H4 (cell line): ENCODE measurements at regions not wholly inside any gene's neighbourhood (a gene's known extent, or its start where the extent isn't known, plus 50 kb on each side); places are given as distances from the start of the nearest gene placed in this dataset.

Source experiments
- DNase-seq: peaks from one replicate; pipeline ENCODE4 v3.0.0-alpha.2; 2015; ENCODE audit warnings: low spot score

DNA sequence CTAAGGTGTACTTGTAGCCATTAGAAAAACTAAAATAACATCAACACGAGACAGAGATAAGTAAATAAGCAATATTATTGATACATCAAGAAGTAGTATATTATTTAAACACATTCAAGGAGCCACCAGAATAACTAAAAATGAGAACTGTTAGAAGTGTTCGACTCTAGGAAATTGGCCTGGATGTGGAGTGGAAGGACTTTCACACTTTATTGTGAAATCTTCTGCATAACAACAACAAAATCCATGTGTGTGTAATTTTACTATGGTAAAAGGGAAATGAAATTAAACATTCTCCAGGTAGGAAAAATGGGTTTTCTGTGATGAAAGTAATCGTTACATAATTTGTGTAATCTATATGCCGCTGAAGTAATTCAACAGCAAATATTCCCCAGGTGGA, 96.3 kb upstream of the RNF152 start:
- DNase-seq, result no peak

DNA sequence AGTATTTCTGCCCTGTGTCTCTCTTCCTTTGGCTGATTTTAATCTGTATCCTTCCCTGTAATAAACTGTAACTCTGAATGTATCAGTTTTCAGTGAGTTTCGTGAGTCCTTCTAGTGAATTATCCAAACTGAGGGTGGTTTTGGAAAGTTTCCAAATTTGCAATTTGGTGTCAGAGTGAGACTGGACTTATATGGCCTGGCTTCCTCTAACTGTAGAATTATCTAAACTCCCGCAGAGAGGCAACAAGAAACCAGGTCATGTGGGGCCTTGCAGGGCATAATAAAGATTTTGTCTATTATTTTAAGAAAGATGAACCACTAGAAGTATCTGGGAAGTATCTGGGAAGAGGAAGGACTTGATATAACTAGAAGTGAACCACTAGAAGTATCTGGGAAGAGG, 95.3 kb upstream of the RNF152 start:
- peak; percentile 55 for DNase-seq

DNA sequence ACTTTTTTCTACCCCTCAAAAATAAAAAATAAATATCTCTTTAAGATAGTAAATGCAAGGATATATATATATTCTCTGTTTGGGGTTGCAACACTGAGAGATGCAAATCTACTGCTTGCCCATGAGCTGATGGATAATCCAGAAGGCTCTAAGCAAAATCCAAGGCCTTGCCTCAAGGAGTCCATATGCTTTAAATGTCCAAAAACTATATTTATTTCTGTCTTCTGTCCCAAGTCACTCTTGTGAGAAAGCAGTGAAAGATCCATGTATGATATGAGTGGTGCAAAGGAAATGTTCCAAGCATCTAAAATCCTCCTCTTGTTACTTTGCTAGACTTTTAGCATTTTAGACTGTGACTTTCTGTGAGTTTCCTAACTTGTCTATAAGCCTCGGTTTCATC, 92.9 kb upstream of the RNF152 start:
- no peak for DNase-seq

DNA sequence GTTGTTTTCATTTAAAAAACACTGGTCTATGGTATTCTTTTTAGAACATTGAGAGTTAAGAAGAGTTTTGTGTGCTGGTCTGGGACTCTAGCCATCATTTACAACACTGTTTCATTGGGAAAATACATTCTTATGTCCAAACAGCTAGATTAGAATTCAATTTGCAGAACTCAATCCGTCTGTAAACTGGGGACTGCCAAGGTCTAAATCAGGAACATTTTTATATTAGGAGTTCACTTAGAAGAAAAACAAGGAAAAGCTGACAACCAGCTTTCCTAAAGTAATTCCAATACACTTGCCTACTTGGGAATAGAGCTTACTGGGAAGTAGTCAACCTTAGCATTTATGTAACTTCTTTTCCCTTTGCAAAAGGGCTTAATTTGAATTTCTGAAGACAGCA, 91.5 kb upstream of the RNF152 start:
- no peak for DNase-seq

DNA sequence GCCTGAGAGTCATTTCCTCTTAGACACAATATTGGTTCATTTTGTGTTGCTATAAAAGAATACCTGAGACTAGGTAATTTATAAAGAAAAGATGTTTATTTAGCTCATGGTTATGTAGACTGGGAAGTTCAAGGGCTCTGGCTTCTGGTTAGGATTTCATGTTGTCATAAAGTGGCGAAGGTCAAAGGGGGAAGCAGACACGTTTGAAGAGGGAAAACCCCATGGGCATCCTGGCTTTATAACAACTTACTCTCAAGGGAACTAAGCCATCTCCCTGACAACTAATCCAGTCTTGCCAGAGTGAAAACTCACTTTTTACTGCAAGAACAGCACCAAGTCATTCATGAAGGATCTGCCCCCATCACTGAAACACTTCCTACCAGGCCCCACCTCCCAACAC, 89.7 kb upstream of the RNF152 start:
- DNase-seq, result no peak

DNA sequence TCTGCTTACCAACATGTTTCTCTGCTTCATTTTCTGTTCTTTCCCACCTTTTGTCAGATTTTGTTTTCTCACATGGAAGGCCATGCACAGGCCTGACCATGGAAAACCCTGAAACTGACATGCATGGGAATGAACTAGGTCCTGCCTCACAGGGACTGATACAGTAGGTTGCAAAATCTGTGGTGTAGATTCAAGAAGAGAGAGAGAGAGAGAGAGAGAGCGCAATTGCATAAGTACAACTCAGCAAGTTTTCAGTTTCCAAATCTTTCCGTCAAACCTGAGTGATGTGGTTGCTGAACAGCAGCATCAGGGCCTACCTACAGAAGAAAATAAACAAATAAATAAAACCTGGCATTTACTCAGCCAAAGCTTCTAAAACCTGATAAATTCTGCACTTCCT, 87.5 kb upstream of the RNF152 start:
- peak; percentile 42 for DNase-seq

DNA sequence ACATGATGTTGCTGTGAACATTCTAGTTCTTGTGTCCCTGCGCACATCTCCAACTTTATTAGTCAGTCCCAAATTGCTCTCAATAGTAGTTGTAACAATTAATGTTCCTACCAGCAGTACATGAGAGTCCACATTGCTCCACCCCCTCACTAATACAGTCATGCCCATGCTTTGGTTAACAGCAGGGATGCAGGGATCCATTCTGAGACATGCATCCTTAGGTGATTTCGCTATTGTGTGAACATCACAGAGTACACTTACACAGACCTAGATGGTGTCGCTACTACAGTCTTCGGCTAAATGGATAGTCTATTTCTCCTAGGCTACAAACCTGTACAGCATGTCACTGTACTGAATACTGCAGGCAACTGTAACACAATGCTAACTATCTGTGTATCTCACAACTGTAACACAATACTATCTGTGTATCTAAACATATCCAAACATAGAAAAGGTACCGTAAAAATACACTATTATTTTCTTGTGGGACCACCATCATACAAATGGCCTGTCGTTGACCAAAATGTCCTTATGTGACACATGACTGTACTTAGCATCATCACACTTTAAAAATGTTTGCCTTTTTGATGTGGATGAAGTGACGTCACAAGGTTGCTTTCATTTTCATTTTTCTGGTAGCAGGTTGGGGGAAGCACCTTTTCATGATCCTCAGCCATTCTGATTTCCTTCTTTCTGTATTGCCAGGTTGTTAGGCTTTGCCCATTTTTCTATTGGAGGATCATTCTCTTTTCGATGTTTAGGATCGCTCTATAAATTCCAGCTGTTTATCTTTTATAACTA, 82.9 kb upstream of the RNF152 start:
- no peak for DNase-seq

DNA sequence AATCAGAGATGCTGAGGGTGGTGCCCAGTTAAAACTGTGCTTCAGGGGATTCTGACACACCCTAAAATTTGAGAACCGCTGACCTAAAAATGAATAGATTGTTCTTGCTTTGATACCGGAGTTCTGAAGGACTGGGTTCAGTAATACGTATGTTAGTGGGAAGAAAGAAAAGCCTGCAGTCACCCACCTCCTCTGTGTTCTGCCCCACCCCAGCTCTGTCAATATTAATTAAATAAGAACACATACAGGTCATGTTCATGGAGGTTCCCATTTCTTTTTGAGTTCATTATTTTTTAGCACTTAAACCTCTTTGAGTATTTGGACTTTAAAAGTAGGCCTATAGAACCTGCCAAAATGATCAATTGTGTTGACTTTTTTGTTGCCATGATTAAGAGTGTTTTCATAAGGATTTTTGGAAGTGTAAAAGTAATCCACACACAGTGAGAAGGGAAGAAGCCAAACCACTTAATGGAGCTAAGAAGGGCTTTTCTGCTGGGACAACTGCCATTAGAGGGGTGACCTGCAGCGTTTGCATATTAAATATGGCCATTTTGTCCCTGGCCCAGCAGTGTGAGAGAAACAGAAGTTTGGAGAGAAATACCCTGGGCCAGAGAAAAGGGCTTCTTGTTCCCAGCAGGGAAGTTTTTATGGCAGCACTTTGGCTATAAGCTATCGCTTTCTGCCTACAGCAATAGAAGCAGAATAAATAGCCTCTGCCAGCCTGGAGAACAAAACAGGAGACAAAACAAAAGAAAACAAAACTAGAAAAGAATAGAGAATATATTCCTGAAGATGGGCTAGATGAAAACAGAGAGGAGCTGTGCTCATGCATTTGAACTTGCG, 80.7 kb upstream of the RNF152 start:
- no peak for DNase-seq

DNA sequence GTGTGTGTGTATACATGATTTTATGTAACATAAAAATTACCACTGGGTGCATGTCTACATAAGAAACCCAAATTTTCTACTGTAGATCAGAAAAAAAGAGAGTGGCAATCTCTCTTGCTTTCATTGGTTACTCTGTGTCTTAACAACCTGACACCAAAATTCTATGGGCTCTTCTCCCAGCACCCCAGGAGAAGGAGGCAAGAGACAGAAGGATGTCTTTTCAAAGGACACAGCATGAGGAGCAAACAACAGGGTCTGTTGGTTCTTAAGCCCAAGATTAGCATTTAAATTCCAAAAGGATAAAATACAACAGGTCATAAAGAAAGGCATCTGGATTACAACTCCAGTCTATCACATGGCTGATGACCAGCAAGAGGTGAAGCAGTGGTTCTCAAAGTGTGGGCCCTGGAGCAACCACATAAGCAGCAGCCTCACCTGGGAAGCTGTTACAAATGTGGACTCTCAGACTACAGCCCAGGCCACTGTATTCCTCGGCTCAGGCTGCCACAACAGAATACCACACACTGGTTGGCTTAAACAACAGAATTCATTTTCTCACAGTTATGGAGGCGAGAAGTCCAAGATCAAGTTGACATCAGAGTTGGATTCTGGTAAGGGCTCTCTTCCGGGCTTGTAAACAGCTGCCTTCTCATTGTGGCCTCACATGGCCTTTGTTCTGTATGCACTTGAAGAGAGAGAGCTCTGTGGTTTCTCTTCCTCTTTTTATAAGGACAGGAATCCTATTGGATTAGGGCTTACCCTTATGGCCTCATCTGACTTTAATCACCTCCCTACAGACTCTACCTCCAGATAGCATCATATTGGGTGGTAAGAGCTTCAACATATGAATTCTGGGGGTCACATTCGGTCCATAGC, 79.8 kb upstream of the RNF152 start:
- DNase-seq, result no peak

DNA sequence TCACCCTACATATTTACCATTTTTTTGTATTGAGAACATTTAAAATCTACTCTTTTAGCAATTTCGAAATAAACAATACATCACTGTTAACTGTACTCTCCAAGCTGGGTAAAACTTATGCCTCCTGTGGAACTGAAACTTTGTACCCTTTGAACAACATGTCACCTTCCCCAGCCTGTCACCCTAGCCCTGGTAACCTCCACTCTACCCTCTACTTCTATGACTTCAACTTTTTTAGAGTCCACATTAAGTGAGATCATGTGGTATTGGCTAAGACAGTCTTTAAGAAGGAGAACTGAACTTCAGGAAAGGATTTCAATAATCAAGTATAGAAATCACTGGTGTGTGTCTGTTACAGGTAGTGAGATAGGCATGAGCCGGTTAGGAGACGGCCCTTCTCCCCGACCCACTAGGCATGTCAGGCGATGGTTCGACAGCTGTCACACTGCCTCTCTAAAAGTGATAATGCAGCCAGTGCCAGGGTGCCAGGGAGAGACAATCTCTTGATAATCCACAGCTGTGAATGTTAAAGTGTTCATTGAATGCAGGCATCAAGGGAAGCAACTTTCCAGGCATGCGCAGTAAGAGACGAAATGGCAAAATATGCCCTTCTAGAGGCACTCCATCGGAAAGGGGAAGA, 74.6 kb upstream of the RNF152 start:
- DNase-seq, result no peak

DNA sequence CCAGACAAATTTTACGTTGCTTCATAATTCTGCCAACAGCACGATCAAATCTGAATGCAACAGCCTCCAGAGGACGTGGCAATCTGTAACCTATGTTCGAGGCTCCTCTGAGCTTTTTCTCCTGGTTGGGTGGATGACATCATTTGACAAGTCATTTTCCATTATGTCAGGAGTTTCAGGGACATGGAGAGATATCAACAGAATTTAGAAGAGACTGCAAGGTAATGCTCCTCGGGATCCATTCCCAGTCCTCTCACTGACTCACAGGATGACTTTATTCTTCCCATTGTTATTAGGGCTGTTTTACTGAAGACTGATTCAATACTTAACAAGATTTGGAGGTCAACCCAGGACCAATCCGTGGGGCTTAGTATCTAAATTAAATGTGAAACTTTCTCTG, 72.5 kb upstream of the RNF152 start:
- no peak for DNase-seq

DNA sequence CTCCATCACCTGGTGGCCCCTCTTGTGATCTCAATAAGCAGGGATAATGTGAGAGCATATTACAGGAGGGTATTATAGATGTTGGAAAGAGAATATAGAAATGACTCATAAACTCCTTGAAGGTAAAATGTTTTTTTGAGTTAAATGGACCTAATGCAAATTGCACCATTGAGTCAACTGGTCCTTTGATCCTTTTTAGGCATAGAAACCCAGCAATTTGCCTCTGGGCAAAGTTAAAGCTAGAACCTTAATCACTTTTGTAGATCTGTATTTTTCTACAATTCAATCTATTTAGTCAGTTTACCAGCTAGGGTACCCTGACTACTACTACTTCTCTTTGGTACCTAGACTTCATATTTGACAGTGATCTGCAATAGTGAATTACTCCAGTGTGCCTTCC, 71.8 kb upstream of the RNF152 start:
- DNase-seq, result no peak

DNA sequence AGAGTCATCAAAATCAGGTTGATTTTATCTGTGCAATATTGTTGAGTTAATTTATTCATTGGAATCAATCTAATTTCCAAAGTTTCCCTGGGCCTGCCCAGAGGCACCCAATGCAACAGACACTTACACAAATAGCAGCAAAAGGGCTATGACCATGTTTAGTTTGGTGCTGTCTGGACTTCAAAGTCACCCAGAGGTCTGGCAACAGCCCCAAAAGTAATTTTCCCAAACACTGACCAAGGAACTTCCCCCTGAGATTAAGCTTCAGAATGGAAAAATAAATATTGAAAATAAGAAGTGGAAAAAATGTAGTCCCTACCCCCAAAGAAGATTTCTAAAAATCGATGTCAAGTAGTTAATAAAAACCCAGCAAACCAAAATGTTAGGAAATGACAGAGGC, 70.9 kb upstream of the RNF152 start:
- no peak for DNase-seq

DNA sequence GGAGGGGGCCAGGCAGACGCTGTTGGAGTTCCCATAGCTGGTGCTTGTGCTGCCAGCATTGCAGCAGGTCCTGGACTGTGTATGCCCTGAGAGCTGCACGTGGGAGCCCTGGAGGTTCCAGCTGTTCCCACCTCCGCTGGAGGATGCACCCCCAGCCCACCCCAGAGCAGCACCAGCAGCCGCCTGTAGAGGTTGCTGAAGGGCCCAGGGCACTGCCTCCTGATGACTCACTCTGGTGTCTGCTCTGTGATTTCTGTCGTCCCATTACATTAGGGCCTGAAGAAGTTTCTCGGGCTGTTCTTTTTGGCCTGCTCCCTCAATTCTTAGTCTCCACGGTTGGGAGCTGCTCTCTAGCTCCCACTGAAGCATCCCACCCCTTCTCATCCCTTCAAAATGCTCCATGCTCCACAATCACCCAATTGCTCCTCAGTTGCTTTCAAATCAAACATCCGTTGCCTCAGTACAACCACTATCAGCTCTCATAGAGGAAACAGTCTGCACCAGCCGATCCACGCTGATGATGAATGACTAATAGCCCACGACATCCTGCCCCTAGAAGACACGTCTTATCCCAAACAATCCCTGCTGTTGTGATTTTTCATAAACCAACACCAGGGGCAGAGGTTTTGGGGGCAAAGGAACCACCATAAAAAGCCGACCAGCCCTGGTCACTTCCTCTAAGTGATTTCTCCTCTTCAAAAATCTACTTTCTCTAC, 65.2 kb upstream of the RNF152 start:
- DNase-seq, result no peak

DNA sequence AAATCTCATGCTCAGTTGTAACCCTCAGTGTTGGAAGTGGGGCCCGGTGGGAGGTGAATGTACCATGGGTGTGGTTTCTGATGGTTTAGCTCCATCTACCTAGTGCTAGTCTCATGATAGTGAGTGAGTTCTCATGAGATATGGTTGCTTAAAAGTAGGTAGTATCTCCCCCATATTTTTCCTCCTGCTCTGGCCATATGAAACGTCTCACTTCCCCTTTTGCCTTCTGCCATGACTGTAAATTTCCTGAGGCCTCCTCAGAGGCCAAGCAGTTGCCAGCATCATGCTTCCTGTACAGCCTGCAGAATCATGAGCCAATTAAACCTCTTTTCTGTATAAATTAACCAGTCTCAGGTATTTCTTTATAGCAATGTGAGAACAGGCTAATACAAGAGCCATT, 62.8 kb upstream of the RNF152 start:
- DNase-seq, result no peak

DNA sequence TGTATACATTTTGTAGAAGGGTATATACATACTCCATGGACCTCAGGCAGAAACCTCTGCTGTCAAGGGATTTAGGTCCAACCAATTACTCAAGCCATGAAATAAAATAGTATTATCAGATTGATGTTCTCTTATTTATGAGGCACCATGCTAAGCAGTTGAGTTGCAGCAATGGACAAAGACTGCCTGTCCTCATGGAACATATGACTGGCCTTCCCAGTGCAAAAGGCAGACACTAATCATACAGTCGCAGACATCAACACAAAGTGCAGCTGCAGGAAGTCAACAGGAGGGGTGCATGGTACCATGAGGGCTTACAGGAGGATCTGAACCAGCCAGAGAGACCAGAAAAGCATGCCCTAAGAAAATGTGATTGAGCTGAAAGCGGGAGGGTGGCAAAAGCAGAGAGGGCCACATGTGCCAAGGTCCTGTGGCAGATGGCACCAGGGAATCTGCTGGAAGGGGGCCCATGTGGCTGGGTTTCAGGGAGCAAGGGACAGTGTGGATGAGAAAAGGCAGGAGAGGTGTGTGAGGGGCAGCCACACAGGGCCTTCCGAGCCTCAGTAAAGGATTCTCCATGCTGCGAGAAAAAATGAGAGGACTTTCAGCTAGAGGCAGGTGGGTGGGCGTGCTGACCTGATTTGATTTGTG, 61.4 kb upstream of the RNF152 start:
- no peak for DNase-seq

DNA sequence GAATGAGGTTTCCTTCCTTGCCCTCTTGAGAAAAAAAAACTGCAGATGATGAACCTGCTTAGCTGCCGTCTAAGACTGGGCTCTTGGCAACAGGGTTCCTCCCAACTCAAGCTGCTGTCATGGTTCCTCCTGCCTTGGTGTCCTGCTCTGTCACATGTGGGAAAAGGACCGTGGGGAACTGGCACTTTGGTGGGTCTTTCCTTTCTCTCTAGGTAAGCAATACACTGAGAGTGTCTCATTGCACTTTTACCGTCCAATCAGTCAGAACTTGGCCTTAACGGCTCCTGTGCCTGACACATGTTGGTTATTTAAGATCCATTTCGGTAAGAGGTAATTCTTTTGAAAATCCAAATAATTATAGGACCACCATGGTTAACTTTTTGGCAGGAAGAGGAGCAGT, 60.8 kb upstream of the RNF152 start:
- no peak for DNase-seq

DNA sequence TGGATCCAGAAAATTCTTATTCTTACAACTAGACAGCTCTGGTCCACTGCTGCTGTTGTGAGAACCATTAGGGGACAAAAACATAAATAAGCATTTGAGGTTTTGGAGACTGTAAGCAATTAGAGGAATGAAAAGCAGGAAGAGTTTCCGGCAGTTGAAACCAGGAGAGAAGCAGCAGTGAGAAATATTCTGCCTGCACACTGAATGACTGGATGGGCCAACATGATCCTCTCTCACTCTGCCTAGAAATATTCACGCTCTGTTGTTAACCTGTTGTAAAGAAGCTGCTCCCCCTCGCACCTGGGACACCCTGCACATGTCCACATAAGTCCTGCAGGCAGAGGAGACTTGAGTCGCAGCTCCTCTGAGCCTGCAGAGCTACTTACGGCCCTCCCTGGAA, 60.4 kb upstream of the RNF152 start:
- peak; percentile 70 for DNase-seq

DNA sequence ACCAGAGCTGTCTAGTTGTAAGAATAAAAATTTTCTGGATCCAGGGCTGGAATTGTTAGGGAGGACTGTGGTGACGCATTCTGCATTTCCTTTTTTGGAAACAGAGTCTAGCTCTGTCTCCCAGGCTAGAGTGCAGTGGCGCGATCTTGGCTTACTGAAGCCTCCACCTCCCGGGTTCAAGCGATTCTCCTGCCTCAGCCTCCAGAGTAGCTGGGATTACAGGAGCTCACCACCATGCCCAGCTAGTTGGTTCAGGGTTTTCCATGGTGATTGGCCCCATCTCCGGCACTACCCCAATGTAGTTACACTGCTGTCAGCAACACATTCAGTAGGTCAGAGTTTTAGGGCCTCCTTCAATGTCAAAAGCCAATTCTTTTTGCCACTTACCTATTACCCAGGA, 58.6 kb upstream of the RNF152 start:
- DNase-seq, result no peak

DNA sequence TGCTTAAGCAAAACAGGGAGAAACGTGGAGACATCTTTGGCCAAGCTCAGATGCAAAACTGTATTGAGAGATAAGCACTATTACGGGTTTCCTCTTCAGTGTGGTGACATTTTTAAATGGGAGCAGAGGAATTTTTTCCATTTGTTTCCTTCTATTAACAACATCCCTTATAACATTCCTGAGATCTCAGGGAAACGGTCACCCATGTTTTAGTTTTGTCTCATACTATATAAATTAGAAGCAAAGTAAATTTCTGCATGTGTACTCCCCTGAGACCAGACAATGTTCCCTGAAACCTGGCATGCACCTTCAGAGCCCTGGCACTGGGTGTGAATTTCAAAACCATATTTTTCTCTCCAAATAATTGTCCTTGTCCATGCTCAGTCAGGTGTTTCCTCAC, 57.6 kb upstream of the RNF152 start:
- no peak for DNase-seq

DNA sequence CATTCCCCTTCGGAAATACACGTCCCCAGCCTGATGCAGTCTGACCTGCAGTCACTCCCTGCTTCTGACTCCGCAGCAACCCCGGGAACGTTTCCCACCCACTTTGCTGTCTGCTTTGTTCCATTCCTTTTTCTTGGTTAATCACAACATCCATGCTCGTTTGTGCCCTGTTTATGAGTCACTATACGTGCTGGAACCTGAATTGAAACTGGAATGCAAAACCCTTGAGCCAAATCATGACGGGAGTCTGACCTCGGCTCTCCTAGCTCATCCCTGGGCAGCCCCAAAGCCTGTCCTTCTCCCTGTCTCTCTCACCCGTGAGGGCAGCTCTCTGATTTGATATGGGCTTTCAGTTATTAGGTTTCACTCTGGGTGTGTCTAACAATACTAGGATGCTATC, 57.1 kb upstream of the RNF152 start:
- peak; percentile 52 for DNase-seq
